Neural cell (in vitro differentiated cells): ENCODE measurements at regions not wholly inside any gene's neighbourhood (a gene's known extent, or its start where the extent isn't known, plus 50 kb on each side); places are given as distances from the start of the nearest gene placed in this dataset.

Source experiments
- H2AFZ ChIP-seq: fragments of 200-600, 300-800 bp; sonication (generic), shearing (Covaris generic); 2 replicates; pipeline ENCODE4 v1.6.0; 2014; ENCODE audit warnings: low read depth, mild to moderate bottlenecking, antibody characterized with exemption, low read length, moderate library complexity
- H3F3A ChIP-seq: fragments of 200-600 bp; shearing (Covaris generic); 2 replicates; pipeline ENCODE4 v1.6.1; 2016; ENCODE audit warnings: mild to moderate bottlenecking, moderate library complexity, mixed read lengths, antibody characterized with exemption, low read length; ENCODE audit not compliant: insufficient read depth, poor library complexity, severe bottlenecking
- H3K27ac ChIP-seq: fragments of 200-600, 300-800 bp; sonication (generic), shearing (Covaris generic); 2 replicates; pipeline ENCODE4 v1.5.1; 2014; ENCODE audit warnings: mild to moderate bottlenecking, low read length, moderate library complexity
- H3K27me3 ChIP-seq: fragments of 300-800, 200-600 bp; sonication (generic), shearing (Covaris generic); 2 replicates; pipeline ENCODE4 v1.6.0; 2014; ENCODE audit warnings: mild to moderate bottlenecking, low read depth, low read length, moderate library complexity; ENCODE audit not compliant: insufficient read depth
- H3K36me3 ChIP-seq: fragments of 300-800, 200-600 bp; sonication (generic), shearing (Covaris generic); 2 replicates; pipeline ENCODE4 v1.5.1; 2014; ENCODE audit warnings: mild to moderate bottlenecking, antibody characterized with exemption, low read length, moderate library complexity; ENCODE audit not compliant: insufficient read depth
- H3K4me2 ChIP-seq: fragments of 300-800, 200-600 bp; sonication (generic), shearing (Covaris generic); 2 replicates; pipeline ENCODE4 v1.6.0; 2014; ENCODE audit warnings: mild to moderate bottlenecking, low read length
- H3K4me3 ChIP-seq: fragments of 300-800, 200-600 bp; sonication (generic), shearing (Covaris generic); 2 replicates; pipeline ENCODE4 v1.5.1; 2014; ENCODE audit warnings: mild to moderate bottlenecking, low read length, moderate library complexity
- H3K79me2 ChIP-seq: fragments of 200-600 bp; shearing (Covaris generic); replicated peaks from 2 replicates; pipeline ENCODE4 v1.6.0; 2014; ENCODE audit warnings: mild to moderate bottlenecking, low read length, moderate library complexity; ENCODE audit not compliant: insufficient read depth
- H3K9ac ChIP-seq: fragments of 300-800, 200-600 bp; sonication (generic), shearing (Covaris generic); 2 replicates; pipeline ENCODE4 v1.6.1; 2016; ENCODE audit warnings: mild to moderate bottlenecking, low read length, mixed read lengths
- H3K9me2 ChIP-seq: fragments of 200-600 bp; shearing (Covaris generic); 2 replicates; pipeline ENCODE4 v1.6.1; 2016; ENCODE audit warnings: mild to moderate bottlenecking, low read length, mixed read lengths; ENCODE audit not compliant: insufficient read depth
- H3K9me3 ChIP-seq: fragments of 200-600, 300-800 bp; sonication (generic), shearing (Covaris generic); 2 replicates; pipeline ENCODE4 v1.6.1; 2016; ENCODE audit warnings: mild to moderate bottlenecking, mixed run types, low read length, moderate library complexity, mixed read lengths
- H4K20me1 ChIP-seq: fragments of 200-600 bp; shearing (Covaris generic); 2 replicates; pipeline ENCODE4 v1.6.1; 2016; ENCODE audit warnings: mild to moderate bottlenecking, mixed run types; ENCODE audit not compliant: insufficient read depth
- CTCF ChIP-seq: fragments of 450-650 bp; IDR thresholded peaks from 2 replicates; pipeline ENCODE4 v1.5.1; 2014; ENCODE audit warnings: antibody characterized with exemption, mild to moderate bottlenecking, moderate library complexity; ENCODE audit not compliant: poor library complexity, severe bottlenecking
- EP300 ChIP-seq: fragments of 450-650 bp; conservative IDR thresholded peaks from 2 replicates; pipeline ENCODE4 v1.6.1; 2014; ENCODE audit warnings: antibody characterized with exemption, mild to moderate bottlenecking, moderate library complexity; ENCODE audit not compliant: poor library complexity, severe bottlenecking
- EZH2 ChIP-seq: fragments of 200-600, 300-800 bp; shearing (Covaris generic), sonication (generic); IDR thresholded peaks from 2 replicates; pipeline ENCODE4 v1.6.1; 2014; ENCODE audit warnings: antibody characterized with exemption, low read length, borderline replicate concordance, mild to moderate bottlenecking; ENCODE audit not compliant: insufficient read depth, poor library complexity, severe bottlenecking
- MXI1 ChIP-seq: fragments of 450-650 bp; conservative IDR thresholded peaks from 2 replicates; pipeline ENCODE4 v1.6.1; 2014; ENCODE audit warnings: antibody characterized with exemption, mild to moderate bottlenecking; ENCODE audit not compliant: poor library complexity, severe bottlenecking
- POLR2AphosphoS5 ChIP-seq: IDR thresholded peaks from 2 replicates; pipeline ENCODE4 v1.6.1; 2012
- RAD21 ChIP-seq: fragments of 450-650 bp; conservative IDR thresholded peaks from 2 replicates; pipeline ENCODE4 v1.6.1; 2014; ENCODE audit warnings: antibody characterized with exemption, mild to moderate bottlenecking, moderate library complexity
- REST ChIP-seq: IDR thresholded peaks from 2 replicates; pipeline ENCODE4 v1.6.1; 2012; ENCODE audit warnings: borderline replicate concordance
- SMC3 ChIP-seq: fragments of 450-650 bp; conservative IDR thresholded peaks from 2 replicates; pipeline ENCODE4 v1.6.1; 2014; ENCODE audit warnings: antibody characterized with exemption, mild to moderate bottlenecking, moderate library complexity; ENCODE audit not compliant: poor library complexity
- TAF1 ChIP-seq: IDR thresholded peaks from 2 replicates; pipeline ENCODE4 v1.6.1; 2012; ENCODE audit warnings: low read depth

- Histone ChIP-seq H2AFZ (no peak overlapping the region), H4K20me1 (no peaks in the 10 kb centered on the region), H3F3A (no peaks in the 10 kb centered on the region), H3K9me3 (no peaks in the 10 kb centered on the region), H3K4me3 (no peak overlapping the region), H3K79me2 (no peaks in the 10 kb centered on the region), H3K27me3 (no peaks in the 10 kb centered on the region), H3K36me3 (no peaks in the 10 kb centered on the region), H3K4me2 (no peak overlapping the region), H3K9me2 (no peaks in the 10 kb centered on the region), H3K9ac (no peak overlapping the region), H3K27ac (no peak overlapping the region)
- no peak for TF ChIP-seq SMC3
- no peak for TF ChIP-seq POLR2AphosphoS5
- no peak for TF ChIP-seq EZH2
- no peak for TF ChIP-seq MXI1
Measured at GRCh38 chr14:42856106-42856505, 1249.4 kb downstream of the LRFN5 start.

GRCh38 chr14:42855085-42855484 is 1248.4 kb downstream of the LRFN5 start:
- H3K9me2 ChIP-seq: no peaks in the 10 kb centered on the region
- no peak overlapping the region for H3K27ac ChIP-seq
- no peaks in the 10 kb centered on the region for H4K20me1 ChIP-seq
- no peak overlapping the region for H3K9ac ChIP-seq
- H3K4me3 ChIP-seq: no peak overlapping the region
- H3K9me3 ChIP-seq: no peaks in the 10 kb centered on the region
- H2AFZ ChIP-seq: no peak overlapping the region
- H3K27me3 ChIP-seq: no peaks in the 10 kb centered on the region
- H3K79me2 ChIP-seq: no peaks in the 10 kb centered on the region
- H3K4me2 ChIP-seq: no peak overlapping the region
- H3F3A ChIP-seq: no peaks in the 10 kb centered on the region
- H3K36me3 ChIP-seq: no peaks in the 10 kb centered on the region
- TF ChIP-seq EP300 (no peak), SMC3 (no peak), EZH2 (no peak), RAD21 (no peak), REST (no peak), MXI1 (no peak), POLR2AphosphoS5 (no peak), CTCF (no peak), TAF1 (no peak)

GRCh38 chr14:42854061-42854460 is 1247.4 kb downstream of the LRFN5 start:
- Histone ChIP-seq H3K79me2 (no peaks in the 10 kb centered on the region), H3F3A (no peaks in the 10 kb centered on the region), H3K9me3 (no peaks in the 10 kb centered on the region), H3K9me2 (no peaks in the 10 kb centered on the region), H2AFZ (no peak overlapping the region), H3K36me3 (no peaks in the 10 kb centered on the region), H3K4me2 (no peak overlapping the region), H3K9ac (no peak overlapping the region), H3K27ac (no peak overlapping the region), H4K20me1 (no peaks in the 10 kb centered on the region), H3K4me3 (no peak overlapping the region), H3K27me3 (no peaks in the 10 kb centered on the region)
- TF ChIP-seq CTCF (no peak), EP300 (no peak), RAD21 (no peak), MXI1 (no peak), SMC3 (no peak), EZH2 (no peak), REST (no peak), TAF1 (no peak), POLR2AphosphoS5 (no peak)
